Left ventricle myocardium inferior (tissue), 1 donor: ENCODE measurements at regions not wholly inside any gene's neighbourhood (a gene's known extent, or its start where the extent isn't known, plus 50 kb on each side); places are given as distances from the start of the nearest gene placed in this dataset.
"Not testable (repeated sequence)": the region's sequence is repeated elsewhere in the genome, so short reads cannot be mapped to it uniquely, and the experiment has no call there.

Source experiments
- DNase-seq: peaks from one replicate; pipeline ENCODE4 v3.0.0-alpha.2; 2020
- H3K27ac ChIP-seq: fragments of 200-600 bp; replicated peaks from 2 replicates; pipeline ENCODE4 v1.8.0; 2021
- H3K27me3 ChIP-seq: fragments of 200-600 bp; 2 replicates; pipeline ENCODE4 v1.8.0; 2021; ENCODE audit warnings: low read depth
- H3K36me3 ChIP-seq: fragments of 200-600 bp; 2 replicates; pipeline ENCODE4 v1.8.0; 2021
- H3K4me1 ChIP-seq: fragments of 200-600 bp; 2 replicates; pipeline ENCODE4 v1.8.0; 2021
- H3K4me3 ChIP-seq: fragments of 200-600 bp; 2 replicates; pipeline ENCODE4 v1.8.0; 2021; ENCODE audit warnings: mild to moderate bottlenecking, moderate library complexity
- H3K9me3 ChIP-seq: fragments of 200-600 bp; replicated peaks from 2 replicates; pipeline ENCODE4 v1.8.0; 2021
- intact Hi-C: fragments of 100-400 bp; cut with micrococcal nuclease; formaldehyde crosslinking; loops from one replicate; pipeline ENCODE4 v1.11.0; 2022
- TF ChIP-seq, protein P1 (sequence below): fragments of 200-600 bp; IDR thresholded peaks from 2 replicates; pipeline ENCODE4 v1.8.0; 2021; ENCODE audit warnings: antibody characterized with exemption, mild to moderate bottlenecking, borderline replicate concordance
- donor health status: DM: no; HTN: yes; CAD: no; lungs with severe emphysema.

DNA sequence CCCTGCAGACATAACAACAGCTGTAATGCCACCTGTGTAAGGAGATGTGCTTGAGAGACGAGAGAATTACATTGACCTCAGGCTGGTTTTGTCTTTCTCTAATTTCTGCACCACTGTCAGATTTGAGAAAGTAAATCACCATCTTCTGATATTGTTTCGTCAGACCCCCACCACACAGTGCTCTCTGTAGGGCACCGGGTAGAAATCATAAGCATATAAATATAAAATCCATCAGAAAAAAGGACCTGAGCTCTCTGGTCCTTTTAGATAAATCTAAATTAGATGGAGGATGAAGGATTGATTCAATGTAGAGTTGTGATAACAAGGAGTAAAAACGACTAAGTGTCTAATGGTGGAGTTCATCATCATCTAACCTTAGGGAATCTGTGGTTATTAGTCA lies 1981.0 kb upstream of the PRR20A start:
- Histone ChIP-seq H3K27ac (no peak overlapping the region), H3K9me3 (peaks cover 27% of the 10 kb centered on the region), H3K4me3 (no peak overlapping the region), H3K27me3 (no peaks in the 10 kb centered on the region), H3K36me3 (no peaks in the 10 kb centered on the region), H3K4me1 (no peaks in the 10 kb centered on the region)
- intact Hi-C loops: no loop called here
- TF ChIP-seq, protein P1, sequence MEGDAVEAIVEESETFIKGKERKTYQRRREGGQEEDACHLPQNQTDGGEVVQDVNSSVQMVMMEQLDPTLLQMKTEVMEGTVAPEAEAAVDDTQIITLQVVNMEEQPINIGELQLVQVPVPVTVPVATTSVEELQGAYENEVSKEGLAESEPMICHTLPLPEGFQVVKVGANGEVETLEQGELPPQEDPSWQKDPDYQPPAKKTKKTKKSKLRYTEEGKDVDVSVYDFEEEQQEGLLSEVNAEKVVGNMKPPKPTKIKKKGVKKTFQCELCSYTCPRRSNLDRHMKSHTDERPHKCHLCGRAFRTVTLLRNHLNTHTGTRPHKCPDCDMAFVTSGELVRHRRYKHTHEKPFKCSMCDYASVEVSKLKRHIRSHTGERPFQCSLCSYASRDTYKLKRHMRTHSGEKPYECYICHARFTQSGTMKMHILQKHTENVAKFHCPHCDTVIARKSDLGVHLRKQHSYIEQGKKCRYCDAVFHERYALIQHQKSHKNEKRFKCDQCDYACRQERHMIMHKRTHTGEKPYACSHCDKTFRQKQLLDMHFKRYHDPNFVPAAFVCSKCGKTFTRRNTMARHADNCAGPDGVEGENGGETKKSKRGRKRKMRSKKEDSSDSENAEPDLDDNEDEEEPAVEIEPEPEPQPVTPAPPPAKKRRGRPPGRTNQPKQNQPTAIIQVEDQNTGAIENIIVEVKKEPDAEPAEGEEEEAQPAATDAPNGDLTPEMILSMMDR: no peak
- no peak for DNase-seq

- no peak for DNase-seq
- Histone ChIP-seq H3K36me3 (no peaks in the 10 kb centered on the region), H3K27ac (no peak overlapping the region), H3K27me3 (no peaks in the 10 kb centered on the region), H3K4me1 (no peaks in the 10 kb centered on the region), H3K4me3 (no peak overlapping the region), H3K9me3 (peaks cover 17% of the 10 kb centered on the region)
- intact Hi-C loops: no loop called here
- TF ChIP-seq, protein P1: no peak
These were observed 1979.9 kb upstream of the PRR20A start for GRCh38 chr13:55160867-55161266.

- H3K4me3 ChIP-seq, intact Hi-C loops, DNase-seq: not testable (repeated sequence)
These were observed 1962.1 kb upstream of the PRR20A start for GRCh38 chr13:55178582-55178981.

DNA sequence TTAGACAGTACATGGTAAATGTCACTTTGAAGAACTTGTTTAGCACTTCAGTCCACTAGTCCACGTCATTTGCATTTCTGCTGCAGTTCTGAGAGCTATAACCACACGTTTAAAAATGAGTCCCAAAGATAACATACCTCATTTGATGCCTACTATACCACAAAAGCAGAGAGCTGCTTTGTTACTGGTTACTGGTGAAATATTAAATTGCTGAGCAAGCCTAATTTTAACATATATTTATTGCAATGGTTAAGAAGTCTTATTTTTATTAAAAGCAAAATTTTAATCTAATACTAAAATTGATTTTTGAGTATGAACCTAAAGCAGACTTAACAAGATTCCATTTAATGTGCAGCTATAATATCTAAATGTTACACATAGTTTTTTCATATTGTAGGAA lies 1949.7 kb upstream of the PRR20A start:
- peaks cover 18% of the 10 kb centered on the region for H3K9me3 ChIP-seq
- H3K27me3 ChIP-seq: no peaks in the 10 kb centered on the region
- intact Hi-C loops: no loop called here
- TF ChIP-seq, protein P1: no peak
- no peak overlapping the region for H3K27ac ChIP-seq
- H3K4me3 ChIP-seq: no peak overlapping the region
- H3K4me1 ChIP-seq: no peaks in the 10 kb centered on the region
- H3K36me3 ChIP-seq: no peaks in the 10 kb centered on the region
- DNase-seq: no peak

More at GRCh38 chr13:55178582-55178981, 1962.1 kb upstream of the PRR20A start:
- H3K4me1 ChIP-seq, H3K27me3 ChIP-seq, H3K27ac ChIP-seq, H3K36me3 ChIP-seq: not testable (repeated sequence)
- H3K9me3 ChIP-seq: peaks cover 14% of the 10 kb centered on the region

GRCh38 chr13:55199134-55199533 lies 1941.6 kb upstream of the PRR20A start:
- Histone ChIP-seq H3K27ac (no peak overlapping the region), H3K27me3 (no peaks in the 10 kb centered on the region), H3K4me1 (no peaks in the 10 kb centered on the region), H3K9me3 (peaks cover 40% of the 10 kb centered on the region), H3K4me3 (no peak overlapping the region), H3K36me3 (no peaks in the 10 kb centered on the region)
- TF ChIP-seq, protein P1: no peak
- intact Hi-C loops: no loop called here
- no peak for DNase-seq

- H3K4me3 ChIP-seq: no peak overlapping the region
- H3K27ac ChIP-seq: no peak overlapping the region
- intact Hi-C loops: no loop called here
- H3K9me3 ChIP-seq: no peaks in the 10 kb centered on the region
- no peaks in the 10 kb centered on the region for H3K4me1 ChIP-seq
- H3K36me3 ChIP-seq: no peaks in the 10 kb centered on the region
- TF ChIP-seq, protein P1: no peak
- no peak for DNase-seq
- H3K27me3 ChIP-seq: no peaks in the 10 kb centered on the region
These were observed 1925.8 kb upstream of the PRR20A start for GRCh38 chr13:55214841-55215345.
